KMS-11 (cell line): ENCODE measurements at regions not wholly inside any gene's neighbourhood (a gene's known extent, or its start where the extent isn't known, plus 50 kb on each side); places are given as distances from the start of the nearest gene placed in this dataset.
"Not testable (repeated sequence)": the region's sequence is repeated elsewhere in the genome, so short reads cannot be mapped to it uniquely, and the experiment has no call there.

Source experiments
- H2AFZ ChIP-seq: fragments of 200-600 bp; sonication (generic); 2 replicates; pipeline ENCODE4 v1.6.1; 2016; ENCODE audit warnings: antibody characterized with exemption, mixed run types, low read depth
- H3K27ac ChIP-seq: fragments of 200-600 bp; sonication (generic); 2 replicates; pipeline ENCODE4 v1.6.1; 2016; ENCODE audit warnings: mild to moderate bottlenecking, mixed run types
- H3K27me3 ChIP-seq: fragments of 200-600 bp; sonication (generic); 2 replicates; pipeline ENCODE4 v1.6.1; 2017; ENCODE audit warnings: mild to moderate bottlenecking, low read depth, mixed run types, moderate library complexity; ENCODE audit not compliant: insufficient read depth
- H3K36me3 ChIP-seq: fragments of 200-600 bp; sonication (generic); 2 replicates; pipeline ENCODE4 v1.6.1; 2017; ENCODE audit warnings: mild to moderate bottlenecking, mixed run types; ENCODE audit not compliant: insufficient read depth
- H3K4me1 ChIP-seq: fragments of 200-600 bp; sonication (generic); 2 replicates; pipeline ENCODE4 v1.6.1; 2016; ENCODE audit warnings: mild to moderate bottlenecking, low read depth, mixed run types; ENCODE audit not compliant: poor library complexity, severe bottlenecking
- H3K4me2 ChIP-seq: fragments of 200-600 bp; sonication (generic); 2 replicates; pipeline ENCODE4 v1.7.0; 2016; ENCODE audit warnings: mild to moderate bottlenecking, mixed run types
- H3K4me3 ChIP-seq: fragments of 200-600 bp; sonication (generic); IDR thresholded peaks from 2 replicates; pipeline ENCODE4 v1.6.1; 2017; ENCODE audit warnings: low read depth, low read length, mixed read lengths; ENCODE audit not compliant: insufficient read depth
- H3K79me2 ChIP-seq: fragments of 200-600 bp; sonication (generic); 2 replicates; pipeline ENCODE4 v1.6.1; 2016; ENCODE audit warnings: low read depth, mixed run types; ENCODE audit not compliant: insufficient read depth
- H3K9ac ChIP-seq: fragments of 200-600 bp; sonication (generic); 2 replicates; pipeline ENCODE4 v1.6.1; 2016; ENCODE audit warnings: mild to moderate bottlenecking, mixed run types
- H4K20me1 ChIP-seq: fragments of 200-600 bp; sonication (generic); 2 replicates; pipeline ENCODE4 v1.6.1; 2016; ENCODE audit warnings: mild to moderate bottlenecking, mixed run types; ENCODE audit not compliant: insufficient read depth
- TF ChIP-seq, protein P1 (sequence below): fragments of 200-600 bp; sonication (generic); conservative IDR thresholded peaks from 2 replicates; pipeline ENCODE4 v1.6.1; 2017; ENCODE audit warnings: low read depth, mild to moderate bottlenecking, antibody characterized with exemption, low read length, moderate library complexity, mixed read lengths

DNA sequence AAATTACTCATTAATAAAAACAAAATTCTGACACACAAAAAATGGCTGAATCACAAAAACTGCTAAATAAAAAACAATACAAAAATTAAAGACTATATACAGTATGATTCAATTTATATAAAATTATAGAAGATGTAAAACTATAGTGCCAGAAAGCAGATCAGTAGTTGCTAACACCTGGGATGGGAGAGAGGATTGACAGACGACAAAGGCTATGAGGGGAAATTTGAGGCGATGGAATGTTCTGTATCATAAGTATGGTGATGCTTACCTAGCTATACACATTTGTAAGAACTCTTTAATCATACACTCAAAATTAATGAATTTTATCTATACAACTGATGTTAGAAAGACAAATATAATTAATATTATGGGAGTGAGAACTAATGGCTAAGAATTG, 247.9 kb upstream of the GJE1 start:
- Histone ChIP-seq H3K9ac (no peak overlapping the region), H2AFZ (no peak overlapping the region), H3K36me3 (no peaks in the 10 kb centered on the region), H3K79me2 (no peaks in the 10 kb centered on the region), H4K20me1 (no peaks in the 10 kb centered on the region), H3K4me1 (no peaks in the 10 kb centered on the region), H3K27me3 (no peaks in the 10 kb centered on the region), H3K27ac (no peak overlapping the region), H3K4me3 (no peak overlapping the region), H3K4me2 (no peak overlapping the region)
- TF ChIP-seq, protein P1, sequence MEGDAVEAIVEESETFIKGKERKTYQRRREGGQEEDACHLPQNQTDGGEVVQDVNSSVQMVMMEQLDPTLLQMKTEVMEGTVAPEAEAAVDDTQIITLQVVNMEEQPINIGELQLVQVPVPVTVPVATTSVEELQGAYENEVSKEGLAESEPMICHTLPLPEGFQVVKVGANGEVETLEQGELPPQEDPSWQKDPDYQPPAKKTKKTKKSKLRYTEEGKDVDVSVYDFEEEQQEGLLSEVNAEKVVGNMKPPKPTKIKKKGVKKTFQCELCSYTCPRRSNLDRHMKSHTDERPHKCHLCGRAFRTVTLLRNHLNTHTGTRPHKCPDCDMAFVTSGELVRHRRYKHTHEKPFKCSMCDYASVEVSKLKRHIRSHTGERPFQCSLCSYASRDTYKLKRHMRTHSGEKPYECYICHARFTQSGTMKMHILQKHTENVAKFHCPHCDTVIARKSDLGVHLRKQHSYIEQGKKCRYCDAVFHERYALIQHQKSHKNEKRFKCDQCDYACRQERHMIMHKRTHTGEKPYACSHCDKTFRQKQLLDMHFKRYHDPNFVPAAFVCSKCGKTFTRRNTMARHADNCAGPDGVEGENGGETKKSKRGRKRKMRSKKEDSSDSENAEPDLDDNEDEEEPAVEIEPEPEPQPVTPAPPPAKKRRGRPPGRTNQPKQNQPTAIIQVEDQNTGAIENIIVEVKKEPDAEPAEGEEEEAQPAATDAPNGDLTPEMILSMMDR, result no peak

- TF ChIP-seq, protein P1, result no peak
- Histone ChIP-seq H3K4me2 (no peak overlapping the region), H3K27ac (no peak overlapping the region), H4K20me1 (no peaks in the 10 kb centered on the region), H3K79me2 (no peaks in the 10 kb centered on the region), H2AFZ (no peak overlapping the region), H3K27me3 (no peaks in the 10 kb centered on the region), H3K4me1 (no peaks in the 10 kb centered on the region), H3K9ac (no peak overlapping the region), H3K36me3 (no peaks in the 10 kb centered on the region), H3K4me3 (no peak overlapping the region)
Measured at GRCh38 chr6:141878686-141879085, 254.0 kb upstream of the GJE1 start.

DNA sequence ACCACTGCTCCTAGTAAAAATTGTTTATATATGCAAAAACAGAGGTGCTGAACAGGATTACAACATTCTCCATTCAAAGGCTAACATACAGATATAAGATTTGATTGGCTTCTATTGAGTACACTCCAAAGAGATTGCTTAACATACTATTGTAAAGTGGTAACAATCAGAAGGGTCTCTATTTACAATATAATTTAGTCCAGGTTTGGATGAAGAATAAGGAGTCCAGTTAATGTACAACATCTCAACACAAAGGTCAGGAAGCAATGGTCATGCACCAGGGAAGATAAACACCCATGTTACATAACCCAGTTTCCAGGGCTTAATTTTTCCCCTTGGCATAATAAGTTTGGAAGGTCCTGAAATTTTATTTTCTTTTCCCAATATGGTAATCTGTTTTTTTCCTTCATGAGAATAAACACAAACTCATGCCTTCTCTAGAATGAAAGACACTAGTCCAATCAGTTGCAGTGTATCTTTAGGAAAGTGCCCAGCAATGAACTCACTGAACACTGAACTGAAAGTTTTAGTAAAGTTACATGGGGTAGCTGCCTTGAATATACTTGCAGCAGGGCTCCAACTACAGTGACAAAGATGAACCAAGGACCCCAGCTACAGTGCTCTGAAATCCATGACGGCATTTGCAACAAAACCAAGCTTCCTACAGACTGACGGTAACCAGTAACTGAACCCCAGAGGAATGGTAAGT, 255.3 kb upstream of the GJE1 start:
- Histone ChIP-seq H3K4me2 (no peak overlapping the region), H3K27ac (no peak overlapping the region), H2AFZ (no peak overlapping the region), H3K4me3 (no peak overlapping the region), H3K36me3 (no peaks in the 10 kb centered on the region), H4K20me1 (no peaks in the 10 kb centered on the region), H3K79me2 (no peaks in the 10 kb centered on the region), H3K27me3 (no peaks in the 10 kb centered on the region), H3K9ac (no peak overlapping the region), H3K4me1 (no peaks in the 10 kb centered on the region)
- TF ChIP-seq, protein P1, result no peak

- no peaks in the 10 kb centered on the region for H3K79me2 ChIP-seq
- H3K36me3 ChIP-seq, result no peaks in the 10 kb centered on the region
- no peak overlapping the region for H2AFZ ChIP-seq
- H3K9ac ChIP-seq, result no peak overlapping the region
- H3K27me3 ChIP-seq, result no peaks in the 10 kb centered on the region
- TF ChIP-seq, protein P1, result no peak
- H4K20me1 ChIP-seq, result no peaks in the 10 kb centered on the region
- no peak overlapping the region for H3K4me3 ChIP-seq
- no peak overlapping the region for H3K27ac ChIP-seq
- H3K4me2 ChIP-seq, result no peak overlapping the region
- no peaks in the 10 kb centered on the region for H3K4me1 ChIP-seq
Measured at GRCh38 chr6:141874930-141875602, 257.7 kb upstream of the GJE1 start.

DNA sequence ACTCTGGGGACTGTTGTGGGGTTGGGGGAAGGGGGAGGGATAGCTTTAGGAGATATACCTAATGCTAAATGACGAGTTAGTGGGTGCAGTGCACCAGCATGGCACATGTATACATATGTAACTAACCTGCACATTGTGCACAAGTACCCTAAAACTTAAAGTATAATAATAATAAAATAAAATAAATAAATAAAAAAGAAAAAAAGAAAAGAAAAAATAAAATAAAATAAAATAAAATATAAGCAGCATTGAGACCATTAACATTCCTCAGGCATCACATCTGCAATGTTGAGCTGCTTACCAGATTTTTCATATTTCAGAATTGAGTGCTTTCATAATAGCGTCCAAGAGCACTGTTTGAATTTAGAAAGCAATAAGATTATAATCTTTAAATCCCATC, 263.2 kb upstream of the GJE1 start:
- not testable (repeated sequence) for H3K36me3 ChIP-seq, H3K27ac ChIP-seq, H3K79me2 ChIP-seq, H3K4me2 ChIP-seq, H4K20me1 ChIP-seq, H2AFZ ChIP-seq, H3K4me3 ChIP-seq, H3K9ac ChIP-seq, H3K27me3 ChIP-seq, H3K4me1 ChIP-seq
